ENCODE measurements at regions not wholly inside any gene's neighbourhood (a gene's known extent, or its start where the extent isn't known, plus 50 kb on each side); places are given as distances from the start of the nearest gene placed in this dataset.

GRCh38 chr5:89342106-89342876 lies 459.3 kb upstream of the MEF2C start:
- Histone ChIP-seq H3K4me1 (ENCODE audit: insufficient read depth, low read length) (no peaks in the 10 kb centered on the region; the same call in 1 of the 2 replicates), H3K36me3 (ENCODE audit: low read depth, low read length) (no peaks in the 10 kb centered on the region), H3K9ac (ENCODE audit: low read length) (no peak overlapping the region), H2AFZ (ENCODE audit: low read length) (no peak overlapping the region), H3K79me2 (ENCODE audit: low read length) (no peaks in the 10 kb centered on the region), H3K4me2 (ENCODE audit: low read length) (no peak overlapping the region), H3K27ac (ENCODE audit: low read length) (no peak overlapping the region), H3K9me2 (replicated peaks; ENCODE audit: low read length) (no peaks in the 10 kb centered on the region), H3K27me3 (ENCODE audit: low read length) (no peaks in the 10 kb centered on the region), H3K9me3 (ENCODE audit: low read length) (no peaks in the 10 kb centered on the region), H3K4me3 (ENCODE audit: low read length) (no peak overlapping the region), H3F3A (ENCODE audit: low read length, unreplicated experiment) (no peaks in the 10 kb centered on the region), H4K20me1 (ENCODE audit: low read length) (no peaks in the 10 kb centered on the region)
- intact Hi-C loops (cut with micrococcal nuclease), result no loop called here
- CTCF ChIA-PET, result no interaction called here
- no peak for DNase-seq
- TF ChIP-seq EZH2phosphoT487 (IDR thresholded peaks at IDR 0.05; ENCODE audit: borderline replicate concordance, low read length) (no peak), EZH2 (IDR thresholded peaks at IDR 0.05; ENCODE audit: low read length, unreplicated experiment) (no peak)
- TF ChIP-seq, protein P1, sequence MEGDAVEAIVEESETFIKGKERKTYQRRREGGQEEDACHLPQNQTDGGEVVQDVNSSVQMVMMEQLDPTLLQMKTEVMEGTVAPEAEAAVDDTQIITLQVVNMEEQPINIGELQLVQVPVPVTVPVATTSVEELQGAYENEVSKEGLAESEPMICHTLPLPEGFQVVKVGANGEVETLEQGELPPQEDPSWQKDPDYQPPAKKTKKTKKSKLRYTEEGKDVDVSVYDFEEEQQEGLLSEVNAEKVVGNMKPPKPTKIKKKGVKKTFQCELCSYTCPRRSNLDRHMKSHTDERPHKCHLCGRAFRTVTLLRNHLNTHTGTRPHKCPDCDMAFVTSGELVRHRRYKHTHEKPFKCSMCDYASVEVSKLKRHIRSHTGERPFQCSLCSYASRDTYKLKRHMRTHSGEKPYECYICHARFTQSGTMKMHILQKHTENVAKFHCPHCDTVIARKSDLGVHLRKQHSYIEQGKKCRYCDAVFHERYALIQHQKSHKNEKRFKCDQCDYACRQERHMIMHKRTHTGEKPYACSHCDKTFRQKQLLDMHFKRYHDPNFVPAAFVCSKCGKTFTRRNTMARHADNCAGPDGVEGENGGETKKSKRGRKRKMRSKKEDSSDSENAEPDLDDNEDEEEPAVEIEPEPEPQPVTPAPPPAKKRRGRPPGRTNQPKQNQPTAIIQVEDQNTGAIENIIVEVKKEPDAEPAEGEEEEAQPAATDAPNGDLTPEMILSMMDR (conservative IDR thresholded peaks at IDR 0.05; ENCODE audit: low read depth, low read length), result no peak
- POLR2A ChIA-PET (ENCODE audit: unreplicated experiment), result no interaction called here
- BruUV-seq (replicated peaks), result no TSS peak
- ATAC-seq, result no peak

DNA sequence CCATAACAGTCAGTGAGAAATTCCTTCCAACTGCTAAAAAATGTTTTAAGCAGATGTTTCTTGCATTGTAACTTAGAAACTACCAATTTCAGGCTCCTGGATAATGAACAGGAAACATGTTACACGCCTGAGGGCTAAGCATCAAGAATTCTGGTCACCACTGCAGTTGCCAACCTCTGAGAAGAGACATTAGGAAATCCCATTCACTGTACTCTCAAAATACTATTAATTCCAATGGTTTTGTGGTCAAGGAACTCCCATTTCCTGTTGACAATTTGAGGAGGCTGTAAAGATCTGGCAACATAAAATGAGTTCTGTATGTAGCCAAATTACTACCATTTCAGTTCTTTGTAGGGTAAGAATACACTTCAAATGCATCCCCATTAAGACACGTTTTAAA lies 456.0 kb upstream of the MEF2C start:
- H3K4me2 ChIP-seq (ENCODE audit: low read length), result no peak overlapping the region
- ChIA-PET CTCF (no interaction called here), POLR2A (ENCODE audit: unreplicated experiment) (no interaction called here)
- TF ChIP-seq, protein P1 (conservative IDR thresholded peaks at IDR 0.05; ENCODE audit: low read depth, low read length), result no peak
- TF ChIP-seq EZH2phosphoT487 (IDR thresholded peaks at IDR 0.05; ENCODE audit: borderline replicate concordance, low read length), result no peak
- TF ChIP-seq EZH2 (IDR thresholded peaks at IDR 0.05; ENCODE audit: low read length, unreplicated experiment), result no peak
- H4K20me1 ChIP-seq (ENCODE audit: low read length), result no peaks in the 10 kb centered on the region
- no peaks in the 10 kb centered on the region for H3K36me3 ChIP-seq (ENCODE audit: low read depth, low read length)
- BruUV-seq (replicated peaks), result no TSS peak
- ATAC-seq, result no peak
- intact Hi-C loops (cut with micrococcal nuclease), result no loop called here
- no peaks in the 10 kb centered on the region for H3K9me2 ChIP-seq (replicated peaks; ENCODE audit: low read length)
- H3K9ac ChIP-seq (ENCODE audit: low read length), result no peak overlapping the region
- no peaks in the 10 kb centered on the region for H3K79me2 ChIP-seq (ENCODE audit: low read length)
- H3K4me3 ChIP-seq (ENCODE audit: low read length), result no peak overlapping the region
- H3K9me3 ChIP-seq (ENCODE audit: low read length), result no peaks in the 10 kb centered on the region
- H3K27ac ChIP-seq (ENCODE audit: low read length), result no peak overlapping the region
- H2AFZ ChIP-seq (ENCODE audit: low read length), result no peak overlapping the region
- DNase-seq, result peak; percentile 30
- no peaks in the 10 kb centered on the region for H3K27me3 ChIP-seq (ENCODE audit: low read length)
- H3K4me1 ChIP-seq (ENCODE audit: insufficient read depth, low read length), result no peaks in the 10 kb centered on the region; the same call in 1 of the 2 replicates
- no peaks in the 10 kb centered on the region for H3F3A ChIP-seq (ENCODE audit: low read length, unreplicated experiment)

DNA sequence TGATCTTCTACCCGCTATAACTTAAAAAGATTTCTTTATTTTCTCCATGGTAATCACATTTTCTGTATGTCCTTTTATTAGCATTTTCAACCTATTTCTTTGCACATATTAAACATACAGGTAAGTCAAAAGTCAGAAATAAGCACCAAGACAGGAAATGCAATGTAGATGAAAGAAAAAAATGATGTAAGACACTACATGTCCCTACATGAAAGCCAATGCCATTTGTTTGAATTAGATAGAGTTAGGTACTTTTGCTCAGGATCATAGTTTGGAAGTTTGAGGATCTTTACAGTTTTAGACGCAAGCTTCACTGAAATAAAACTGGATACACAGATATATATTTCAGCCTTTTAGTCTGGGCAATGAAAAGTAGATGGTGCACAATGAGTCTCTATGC lies 453.1 kb upstream of the MEF2C start:
- H3K4me3 ChIP-seq (ENCODE audit: low read length), result no peak overlapping the region
- no peaks in the 10 kb centered on the region for H3K36me3 ChIP-seq (ENCODE audit: low read depth, low read length)
- H3K27ac ChIP-seq (ENCODE audit: low read length), result no peak overlapping the region
- H3F3A ChIP-seq (ENCODE audit: low read length, unreplicated experiment), result no peaks in the 10 kb centered on the region
- H3K4me1 ChIP-seq (ENCODE audit: insufficient read depth, low read length), result no peaks in the 10 kb centered on the region; the same call in 1 of the 2 replicates
- TF ChIP-seq EZH2phosphoT487 (IDR thresholded peaks at IDR 0.05; ENCODE audit: borderline replicate concordance, low read length) (no peak), EZH2 (IDR thresholded peaks at IDR 0.05; ENCODE audit: low read length, unreplicated experiment) (no peak)
- TF ChIP-seq, protein P1 (conservative IDR thresholded peaks at IDR 0.05; ENCODE audit: low read depth, low read length), result no peak
- no peaks in the 10 kb centered on the region for H3K9me2 ChIP-seq (replicated peaks; ENCODE audit: low read length)
- no peaks in the 10 kb centered on the region for H3K79me2 ChIP-seq (ENCODE audit: low read length)
- H3K9ac ChIP-seq (ENCODE audit: low read length), result no peak overlapping the region
- ChIA-PET CTCF (no interaction called here), POLR2A (ENCODE audit: unreplicated experiment) (no interaction called here)
- DNase-seq (no peak), ATAC-seq (no peak)
- H3K4me2 ChIP-seq (ENCODE audit: low read length), result no peak overlapping the region
- H4K20me1 ChIP-seq (ENCODE audit: low read length), result no peaks in the 10 kb centered on the region
- no peak overlapping the region for H2AFZ ChIP-seq (ENCODE audit: low read length)
- no TSS peak for BruUV-seq (replicated peaks)
- intact Hi-C loops (cut with micrococcal nuclease), result no loop called here
- H3K27me3 ChIP-seq (ENCODE audit: low read length), result no peaks in the 10 kb centered on the region
- no peaks in the 10 kb centered on the region for H3K9me3 ChIP-seq (ENCODE audit: low read length)

All from PC-3 (cell line).